ENCODE measurements at regions not wholly inside any gene's neighbourhood (a gene's known extent, or its start where the extent isn't known, plus 50 kb on each side); places are given as distances from the start of the nearest gene placed in this dataset.

GRCh38 chr5:38008198-38008597 is 168.4 kb upstream of the GDNF start:
- Histone ChIP-seq H3K4me3 (no peak overlapping the region), H3K4me1 (no peaks in the 10 kb centered on the region), H3K27ac (no peak overlapping the region), H3K36me3 (no peaks in the 10 kb centered on the region), H3K27me3 (peaks cover 0 to 2% (median 0%) of the 10 kb centered on the region in 4 donors), H3K9me3 (no peaks in the 10 kb centered on the region)
- 76 to 80% methylated on average over 1 of the region's 1 CpG for WGBS, 2 donors
- no peak for DNase-seq
- TF ChIP-seq POLR2A (IDR thresholded peaks at IDR 0.05) (no peak), CTCF (IDR thresholded peaks at IDR 0.05) (no peak)
- intact Hi-C loops (cut with DNase I) = no loop called here

GRCh38 chr5:37999593-37999992 is 159.8 kb upstream of the GDNF start:
- H3K9me3 ChIP-seq = no peaks in the 10 kb centered on the region
- DNase-seq = no peak
- WGBS, 2 donors = 86 to 94% methylated on average over 1 of the region's 1 CpG

GRCh38 chr5:37996918-37997317 is 157.1 kb upstream of the GDNF start:
- TF ChIP-seq CTCF (IDR thresholded peaks at IDR 0.05) = no peak
- no peak for TF ChIP-seq POLR2A (IDR thresholded peaks at IDR 0.05)
- Histone ChIP-seq H3K4me1 (no peaks in the 10 kb centered on the region), H3K36me3 (no peaks in the 10 kb centered on the region), H3K27me3 (no peaks in the 10 kb centered on the region), H3K9me3 (no peaks in the 10 kb centered on the region), H3K27ac (no peak overlapping the region), H3K4me3 (no peak overlapping the region)
- 86 to 100% methylated on average over 2 of the region's 3 CpGs for WGBS, 2 donors
- no peak for DNase-seq
- intact Hi-C loops (cut with DNase I) = no loop called here

More at GRCh38 chr5:37999593-37999992, 159.8 kb upstream of the GDNF start:
- no peak overlapping the region for H3K27ac ChIP-seq
- no peak overlapping the region for H3K4me3 ChIP-seq
- no peaks in the 10 kb centered on the region for H3K36me3 ChIP-seq
- no peaks in the 10 kb centered on the region for H3K4me1 ChIP-seq
- intact Hi-C loops (cut with DNase I) = no loop called here
- H3K27me3 ChIP-seq = no peaks in the 10 kb centered on the region
- TF ChIP-seq CTCF (IDR thresholded peaks at IDR 0.05) (no peak), POLR2A (IDR thresholded peaks at IDR 0.05) (no peak)

- peaks cover 0 to 15% (median 0%) of the 10 kb centered on the region in 3 donors for H3K4me1 ChIP-seq
- no peak for DNase-seq
- no peak overlapping the region for H3K4me3 ChIP-seq
- WGBS, 2 donors = 60 to 80% methylated on average over 1 of the region's 1 CpG
- no peak overlapping the region for H3K27ac ChIP-seq
- no peaks in the 10 kb centered on the region for H3K36me3 ChIP-seq
- intact Hi-C loops (cut with DNase I) = no loop called here
- no peaks in the 10 kb centered on the region for H3K9me3 ChIP-seq
- H3K27me3 ChIP-seq = no peaks in the 10 kb centered on the region
- TF ChIP-seq POLR2A (IDR thresholded peaks at IDR 0.05) (no peak), CTCF (IDR thresholded peaks at IDR 0.05) (no peak)
Measured at GRCh38 chr5:37994729-37995128, 154.9 kb upstream of the GDNF start.

- Histone ChIP-seq H3K9me3 (no peaks in the 10 kb centered on the region), H3K4me1 (peaks cover 0 to 15% (median 0%) of the 10 kb centered on the region in 3 donors), H3K36me3 (no peaks in the 10 kb centered on the region), H3K4me3 (no peak overlapping the region), H3K27me3 (no peaks in the 10 kb centered on the region), H3K27ac (peak overlapping the region in 1 of 4 donors; percentile 26)
- intact Hi-C loops (cut with DNase I) = no loop called here
- 61 to 70% methylated on average over 9 to 10 of the region's 10 CpGs for WGBS, 2 donors
- no peak for TF ChIP-seq CTCF (IDR thresholded peaks at IDR 0.05)
- no peak for TF ChIP-seq POLR2A (IDR thresholded peaks at IDR 0.05)
- no peak for DNase-seq
Measured at GRCh38 chr5:37991301-37992299, 151.8 kb upstream of the GDNF start.
